ENCODE measurements at regions not wholly inside any gene's neighbourhood (a gene's known extent, or its start where the extent isn't known, plus 50 kb on each side); places are given as distances from the start of the nearest gene placed in this dataset.
"Not testable (repeated sequence)": the region's sequence is repeated elsewhere in the genome, so short reads cannot be mapped to it uniquely, and the experiment has no call there.

- no peak for DNase-seq (ENCODE audit: low spot score)
Observed at GRCh38 chr10:18735711-18736110, 76.5 kb downstream of the ARL5B start.

DNA sequence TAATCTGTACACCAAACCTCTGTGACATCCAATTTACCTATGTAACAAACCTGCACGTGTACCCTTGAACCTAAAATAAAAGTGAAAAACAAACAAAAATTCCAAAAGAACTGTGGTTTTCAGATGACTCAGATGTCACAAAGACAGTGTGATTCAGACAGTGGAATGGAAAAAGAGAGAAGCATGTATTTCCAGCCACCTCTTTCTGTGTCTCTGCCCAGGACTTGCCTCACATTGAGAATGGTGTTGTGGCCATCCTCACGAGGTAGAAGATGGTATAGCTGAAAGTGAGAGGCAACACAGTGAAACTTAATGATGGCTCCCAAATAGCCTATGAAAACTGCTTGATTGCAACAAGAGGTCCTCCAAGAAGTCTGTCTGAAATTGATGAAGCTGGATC lies 78.0 kb downstream of the ARL5B start:
- no peak for DNase-seq (ENCODE audit: low spot score)

DNA sequence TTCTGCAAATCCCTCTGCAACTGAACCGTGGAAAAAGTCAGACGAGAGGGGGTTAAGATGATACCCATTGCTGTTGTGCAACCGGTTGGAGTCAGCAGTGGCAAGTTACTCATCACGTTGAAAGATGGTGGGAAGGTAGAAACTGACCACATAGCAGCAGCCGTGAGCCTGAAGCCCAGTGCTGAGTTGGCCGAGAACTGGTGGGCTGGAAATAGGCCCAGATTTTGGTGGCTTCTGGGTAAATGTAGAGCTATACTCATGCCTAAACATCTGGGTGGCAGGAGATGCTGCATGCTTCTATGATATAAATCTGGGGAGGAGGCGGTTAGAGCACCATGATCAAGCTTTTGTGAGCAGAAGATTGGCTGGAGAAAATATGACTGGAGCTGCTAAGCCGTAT lies 78.6 kb downstream of the ARL5B start:
- no peak for DNase-seq (ENCODE audit: low spot score)

DNA sequence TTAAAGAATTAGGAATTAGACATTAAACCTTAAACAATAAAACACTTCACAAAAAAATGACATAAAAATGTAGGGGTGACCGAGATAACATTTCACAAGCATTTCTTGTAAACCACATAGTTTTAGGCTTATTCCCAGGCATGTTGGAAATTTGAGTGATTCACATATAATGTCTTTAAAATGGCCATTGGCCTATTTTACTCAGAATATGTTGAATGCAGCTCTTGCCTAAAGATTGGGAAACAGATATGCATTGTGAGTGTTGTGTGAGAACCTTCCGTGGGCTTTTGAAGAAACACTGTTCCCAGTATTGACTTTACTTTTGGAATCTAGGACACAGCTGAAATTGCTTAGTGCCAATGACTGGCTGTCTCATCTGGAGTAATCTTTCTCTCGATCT lies 79.6 kb downstream of the ARL5B start:
- no peak for DNase-seq (ENCODE audit: low spot score)

- no peak for DNase-seq (ENCODE audit: low spot score)
Observed at GRCh38 chr10:18743926-18744325, 84.7 kb downstream of the ARL5B start.

DNA sequence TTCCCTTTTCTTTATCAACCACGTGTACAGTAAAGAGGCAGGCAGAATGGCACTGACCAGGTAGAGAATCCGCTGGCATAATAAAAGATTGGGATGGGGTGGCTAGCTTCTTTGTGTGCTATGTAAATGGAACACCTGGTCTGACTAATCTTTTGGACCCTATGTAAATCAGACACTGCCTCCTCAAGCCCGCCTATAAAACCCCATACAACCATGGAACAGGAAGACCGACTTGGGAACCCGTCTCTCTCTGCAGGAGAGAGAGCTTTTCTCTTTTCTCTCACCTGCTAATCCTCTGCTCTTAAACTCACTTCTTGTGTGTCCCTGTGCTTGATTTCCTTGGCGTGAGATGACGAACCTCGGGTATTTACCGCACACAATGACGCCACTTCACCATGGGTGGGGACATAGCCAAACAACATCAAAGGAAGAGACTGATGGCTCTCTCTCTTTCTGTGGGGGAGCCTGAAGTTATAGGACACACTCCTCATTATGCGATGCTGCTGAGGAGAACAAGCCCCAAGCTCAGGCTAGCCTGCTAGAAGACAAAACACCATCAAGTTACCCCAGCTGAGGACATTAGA lies 94.2 kb downstream of the ARL5B start:
- no peak for DNase-seq (ENCODE audit: low spot score)

DNA sequence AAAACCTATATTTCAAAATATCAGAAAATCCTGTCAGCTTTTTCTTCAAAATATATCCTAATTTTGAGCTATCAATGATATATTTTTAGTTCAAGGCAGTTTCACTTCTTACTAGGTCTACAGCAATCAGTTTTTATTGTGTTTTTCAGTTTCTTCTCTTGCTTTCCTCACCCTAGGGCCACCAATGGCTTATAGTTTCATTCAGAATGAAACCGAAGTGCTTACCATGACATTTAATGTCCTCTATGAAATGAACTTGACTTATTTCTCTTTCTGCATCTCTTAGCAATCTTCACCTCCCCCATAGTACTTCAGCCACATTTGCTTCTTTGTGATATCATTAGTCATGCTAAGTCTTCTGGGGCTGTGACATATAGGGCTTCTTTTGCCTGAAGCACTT lies 100.3 kb downstream of the ARL5B start:
- DNase-seq (ENCODE audit: low spot score): no peak

- no peak for DNase-seq (ENCODE audit: low spot score)
Observed at GRCh38 chr10:18760836-18761235, 101.6 kb downstream of the ARL5B start.

- no peak for DNase-seq (ENCODE audit: low spot score)
Observed at GRCh38 chr10:18767981-18768380, 108.8 kb downstream of the ARL5B start.

- DNase-seq (ENCODE audit: low spot score): no peak
Observed at GRCh38 chr10:18773180-18773579, 113.9 kb downstream of the ARL5B start.

GRCh38 chr10:18777258-18777657 lies 118.0 kb downstream of the ARL5B start:
- DNase-seq (ENCODE audit: low spot score): no peak

GRCh38 chr10:18786478-18786877 lies 127.2 kb downstream of the ARL5B start:
- no peak for DNase-seq (ENCODE audit: low spot score)

- DNase-seq (ENCODE audit: low spot score): peak; percentile 1
Observed at GRCh38 chr10:18793951-18794350, 134.7 kb downstream of the ARL5B start.

- no peak for DNase-seq (ENCODE audit: low spot score)
Observed at GRCh38 chr10:18795549-18795948, 136.3 kb downstream of the ARL5B start.

- DNase-seq (ENCODE audit: low spot score): no peak
Observed at GRCh38 chr10:18797286-18797685, 138.1 kb downstream of the ARL5B start.

- DNase-seq (ENCODE audit: low spot score): no peak
Observed at GRCh38 chr10:18822156-18822555, 162.9 kb downstream of the ARL5B start.

GRCh38 chr10:18829259-18829658 lies 170.0 kb downstream of the ARL5B start:
- DNase-seq (ENCODE audit: low spot score): no peak

- no peak for DNase-seq (ENCODE audit: low spot score)
Observed at GRCh38 chr10:18830277-18830676, 171.0 kb downstream of the ARL5B start.

- DNase-seq (ENCODE audit: low spot score): not testable (repeated sequence)
Observed at GRCh38 chr10:18856623-18857022, 192.0 kb upstream of the MALRD1 start.

- DNase-seq (ENCODE audit: low spot score): no peak
Observed at GRCh38 chr10:18859659-18860058, 188.9 kb upstream of the MALRD1 start.

DNA sequence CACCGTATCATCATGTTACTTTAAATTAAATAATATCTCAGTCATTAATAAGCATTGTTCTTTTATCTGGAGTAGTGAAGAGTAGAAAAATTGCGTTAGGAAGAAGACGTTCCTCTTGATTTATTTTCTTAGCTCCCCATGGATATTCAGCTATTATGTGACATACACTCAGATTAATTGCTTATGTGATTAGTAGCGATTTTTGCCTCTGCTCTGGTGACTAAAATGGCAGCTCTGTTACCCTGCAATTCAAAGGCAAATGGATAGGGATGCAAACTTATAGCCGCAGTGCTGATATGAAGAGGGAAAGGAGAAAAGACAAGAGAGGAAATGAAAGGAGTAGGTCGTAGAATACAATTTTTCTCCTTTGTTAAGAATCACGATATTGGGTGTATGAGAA lies 188.4 kb upstream of the MALRD1 start:
- no peak for DNase-seq (ENCODE audit: low spot score)

- DNase-seq (ENCODE audit: low spot score): no peak
Observed at GRCh38 chr10:18860631-18861240, 187.9 kb upstream of the MALRD1 start.

DNA sequence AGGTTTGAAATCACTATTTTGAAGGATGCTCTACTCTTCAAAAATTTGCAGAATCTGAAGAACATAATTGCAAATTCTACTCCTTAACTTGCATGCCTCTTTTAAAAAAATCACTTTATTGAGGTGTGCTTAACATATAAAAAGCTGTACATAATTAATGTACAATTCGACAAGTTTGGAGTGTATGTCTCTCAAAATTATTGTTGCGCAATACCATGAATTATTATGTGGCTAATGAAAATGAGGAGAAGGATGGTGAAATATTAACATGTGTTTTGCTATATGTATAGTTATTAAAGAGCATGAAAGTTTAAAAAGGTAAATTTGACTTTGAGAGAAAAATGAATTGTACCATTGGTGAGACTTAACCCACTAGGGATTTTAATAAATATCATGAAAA lies 187.2 kb upstream of the MALRD1 start:
- no peak for DNase-seq (ENCODE audit: low spot score)

GRCh38 chr10:18866852-18867251 lies 181.7 kb upstream of the MALRD1 start:
- DNase-seq (ENCODE audit: low spot score): no peak

Measured in SK-N-DZ (cell line).